ENCODE measurements at regions not wholly inside any gene's neighbourhood (a gene's known extent, or its start where the extent isn't known, plus 50 kb on each side); places are given as distances from the start of the nearest gene placed in this dataset.
"Not testable (repeated sequence)": the region's sequence is repeated elsewhere in the genome, so short reads cannot be mapped to it uniquely, and the experiment has no call there.

DNA sequence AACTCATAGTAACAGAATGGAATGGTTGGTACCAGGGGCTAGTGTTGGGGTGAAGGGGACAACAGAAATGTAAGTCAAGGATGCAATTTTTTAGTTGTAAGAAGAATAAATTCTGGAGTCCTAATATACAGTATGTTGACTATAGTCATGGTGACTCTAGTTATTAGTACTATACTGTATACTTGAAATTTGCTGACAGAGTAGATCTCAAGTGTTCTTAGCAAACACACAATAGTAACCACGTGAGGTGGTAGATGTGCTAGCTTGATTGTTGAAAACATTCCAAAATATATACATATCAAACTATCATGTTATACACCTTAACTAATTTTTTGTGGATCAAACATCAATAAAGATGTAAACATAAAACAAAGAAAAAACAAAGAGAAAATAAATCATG, 1345.1 kb upstream of the PCDH20 start:
- H3K9me3 ChIP-seq (ENCODE audit: low read depth, low read length): peaks cover 3% of the 10 kb centered on the region; the same call in 1 of the 2 replicates
- no peak overlapping the region for H3K4me3 ChIP-seq
- TF ChIP-seq FOXP2 (optimal IDR thresholded peaks at IDR 0.05; ENCODE audit: control extremely low read depth, extremely low read length, insufficient read depth) (no peak), EZH2 (IDR thresholded peaks at IDR 0.05) (no peak), POLR2AphosphoS5 (IDR thresholded peaks at IDR 0.05; ENCODE audit: borderline replicate concordance, low read depth, low read length) (no peak)
- no peak for DNase-seq (ENCODE audit: low read depth, low spot score)
- H3K27ac ChIP-seq: no peak overlapping the region
- no peak overlapping the region for H3K9ac ChIP-seq (ENCODE audit: insufficient read length)
- H3K36me3 ChIP-seq (ENCODE audit: insufficient read depth, low read length): no peaks in the 10 kb centered on the region

DNA sequence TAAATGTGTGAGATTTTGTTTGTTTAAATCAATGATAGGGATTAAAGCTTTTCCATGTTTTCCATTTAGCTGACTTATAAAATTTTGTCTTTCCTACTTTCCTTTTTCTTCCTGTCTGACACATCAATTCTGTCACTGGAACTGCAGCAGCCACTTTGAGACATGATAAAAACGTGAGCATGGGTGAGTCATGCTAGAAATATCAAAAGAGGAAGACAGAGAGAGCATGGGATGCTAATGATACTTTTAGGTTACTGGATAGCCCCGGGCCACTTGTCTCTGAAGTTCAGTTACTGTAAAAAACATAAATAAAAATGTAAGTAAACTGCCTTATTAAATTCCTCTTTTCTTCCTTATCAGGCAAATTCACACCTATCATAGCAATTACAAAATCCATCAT, 1332.0 kb upstream of the PCDH20 start:
- Histone ChIP-seq H3K9me3 (ENCODE audit: low read depth, low read length) (no peaks in the 10 kb centered on the region), H3K9ac (ENCODE audit: insufficient read length) (no peak overlapping the region), H3K4me3 (no peak overlapping the region), H3K36me3 (ENCODE audit: insufficient read depth, low read length) (no peaks in the 10 kb centered on the region), H3K27ac (peak overlapping the region; percentile 48; the same call in 1 of the 2 replicates)
- DNase-seq (ENCODE audit: low read depth, low spot score): peak; percentile 71
- TF ChIP-seq FOXP2 (optimal IDR thresholded peaks at IDR 0.05; ENCODE audit: control extremely low read depth, extremely low read length, insufficient read depth) (no peak), EZH2 (IDR thresholded peaks at IDR 0.05) (no peak), POLR2AphosphoS5 (IDR thresholded peaks at IDR 0.05; ENCODE audit: borderline replicate concordance, low read depth, low read length) (no peak)

DNA sequence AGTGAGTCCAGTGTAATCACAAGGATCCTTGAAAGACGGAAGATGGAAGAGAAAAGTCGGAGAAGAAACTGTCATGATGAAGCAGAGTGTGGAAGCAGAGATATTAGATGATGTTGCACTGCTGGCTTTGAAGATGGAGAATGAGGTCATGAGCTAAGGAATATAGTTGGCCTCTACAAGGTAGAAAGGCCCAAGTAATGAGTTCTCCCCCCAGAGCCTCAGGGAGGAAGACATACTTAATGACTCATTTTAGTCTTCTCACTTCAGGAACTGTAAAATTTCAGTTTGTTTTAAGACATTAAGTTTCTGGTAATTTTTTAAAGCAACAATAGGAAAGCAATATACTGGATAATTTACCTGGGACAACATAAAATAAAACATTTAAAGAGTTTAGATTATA, 1331.5 kb upstream of the PCDH20 start:
- no peaks in the 10 kb centered on the region for H3K9me3 ChIP-seq (ENCODE audit: low read depth, low read length)
- H3K27ac ChIP-seq: no peak overlapping the region; the same call in 1 of the 2 replicates
- DNase-seq (ENCODE audit: low read depth, low spot score): no peak
- no peak overlapping the region for H3K4me3 ChIP-seq
- H3K36me3 ChIP-seq (ENCODE audit: insufficient read depth, low read length): no peaks in the 10 kb centered on the region
- TF ChIP-seq FOXP2 (optimal IDR thresholded peaks at IDR 0.05; ENCODE audit: control extremely low read depth, extremely low read length, insufficient read depth) (no peak), POLR2AphosphoS5 (IDR thresholded peaks at IDR 0.05; ENCODE audit: borderline replicate concordance, low read depth, low read length) (no peak), EZH2 (IDR thresholded peaks at IDR 0.05) (no peak)
- H3K9ac ChIP-seq (ENCODE audit: insufficient read length): no peak overlapping the region

DNA sequence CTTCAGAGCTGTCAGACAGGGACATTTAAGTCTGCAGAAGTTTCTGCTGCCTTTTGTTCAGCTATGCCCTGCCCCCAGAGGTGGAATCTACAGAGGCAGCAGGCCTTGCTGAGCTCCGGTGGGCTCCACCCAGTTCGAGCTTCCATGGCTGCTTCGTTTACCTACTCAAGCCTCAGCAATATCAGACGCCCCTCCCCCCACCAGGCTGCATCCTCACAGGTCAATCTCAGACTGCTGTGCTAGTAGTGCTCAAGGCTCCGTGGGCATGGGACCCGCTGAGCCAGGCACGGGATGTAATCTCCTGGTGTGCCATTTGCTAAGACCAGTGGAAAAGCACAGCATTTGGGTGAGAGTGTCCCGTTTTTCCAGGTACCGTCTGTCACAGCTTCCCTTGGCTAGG, 1314.1 kb upstream of the PCDH20 start:
- DNase-seq (ENCODE audit: low read depth, low spot score); H3K9ac ChIP-seq (ENCODE audit: insufficient read length); H3K9me3 ChIP-seq (ENCODE audit: low read depth, low read length); H3K27ac ChIP-seq; H3K4me3 ChIP-seq; H3K36me3 ChIP-seq (ENCODE audit: insufficient read depth, low read length): not testable (repeated sequence)

DNA sequence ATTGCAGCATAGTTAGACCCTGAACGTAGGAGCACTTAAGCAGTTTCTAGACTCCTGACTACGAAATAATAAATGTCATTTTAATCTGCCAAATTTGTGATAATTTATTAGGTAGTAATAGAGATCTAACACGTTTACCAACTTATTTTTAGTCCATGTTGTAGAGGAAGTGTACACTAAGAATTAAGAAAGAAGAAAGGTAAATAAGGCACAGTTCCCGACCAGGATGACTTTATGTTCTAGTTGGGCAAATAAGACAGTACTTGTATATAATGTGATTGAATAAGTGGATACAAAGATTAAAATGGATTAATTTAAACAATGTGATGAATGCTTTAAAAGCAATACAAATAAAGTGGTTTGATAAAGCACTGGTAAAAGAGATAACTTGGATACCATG, 1306.2 kb upstream of the PCDH20 start:
- DNase-seq (ENCODE audit: low read depth, low spot score): no peak
- H3K36me3 ChIP-seq (ENCODE audit: insufficient read depth, low read length): no peaks in the 10 kb centered on the region
- no peak overlapping the region for H3K4me3 ChIP-seq
- H3K9me3 ChIP-seq (ENCODE audit: low read depth, low read length): no peaks in the 10 kb centered on the region
- no peak overlapping the region for H3K27ac ChIP-seq
- H3K9ac ChIP-seq (ENCODE audit: insufficient read length): no peak overlapping the region
- TF ChIP-seq POLR2AphosphoS5 (IDR thresholded peaks at IDR 0.05; ENCODE audit: borderline replicate concordance, low read depth, low read length) (no peak), EZH2 (IDR thresholded peaks at IDR 0.05) (no peak), FOXP2 (optimal IDR thresholded peaks at IDR 0.05; ENCODE audit: control extremely low read depth, extremely low read length, insufficient read depth) (no peak)

DNA sequence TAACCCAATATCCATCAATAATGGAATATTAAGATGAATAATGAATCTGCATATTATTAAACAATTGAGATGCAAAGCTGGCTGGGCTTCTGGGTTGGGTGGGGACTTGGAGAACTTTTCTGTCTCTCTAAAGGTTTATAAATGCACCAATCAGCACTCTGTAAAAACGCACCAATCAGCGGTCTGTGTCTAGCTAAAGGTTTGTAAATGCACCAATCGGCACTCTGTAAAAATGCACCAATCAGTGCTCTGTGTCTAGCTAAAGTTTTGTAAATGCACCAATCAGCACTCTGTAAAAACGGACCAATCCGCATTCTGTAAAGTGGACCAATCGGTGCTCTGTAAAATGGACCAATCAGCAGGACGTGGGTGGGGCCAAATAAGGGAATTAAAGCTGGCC, 1296.3 kb upstream of the PCDH20 start:
- not testable (repeated sequence) for H3K9ac ChIP-seq (ENCODE audit: insufficient read length); H3K9me3 ChIP-seq (ENCODE audit: low read depth, low read length); H3K36me3 ChIP-seq (ENCODE audit: insufficient read depth, low read length); H3K4me3 ChIP-seq; H3K27ac ChIP-seq; DNase-seq (ENCODE audit: low read depth, low spot score)

DNA sequence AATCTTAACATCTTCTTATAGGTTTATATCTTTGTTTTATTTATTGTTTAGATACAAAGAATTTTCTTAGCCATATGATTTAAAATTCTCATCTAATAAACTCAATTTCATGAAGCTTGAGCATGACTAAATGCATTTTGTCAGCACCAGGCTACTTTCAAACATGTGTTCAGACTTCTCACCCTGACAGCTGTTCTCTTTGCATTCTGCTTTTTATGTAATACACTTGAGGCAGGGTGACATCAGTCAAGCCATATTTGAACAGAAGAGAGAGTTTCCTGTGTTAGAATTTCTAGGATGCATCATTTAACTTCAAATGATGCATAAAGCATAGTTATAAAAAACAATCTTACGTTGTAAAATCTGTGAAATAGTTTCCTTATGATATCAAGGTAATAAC, 1295.1 kb upstream of the PCDH20 start:
- DNase-seq (ENCODE audit: low read depth, low spot score): no peak
- Histone ChIP-seq H3K4me3 (no peak overlapping the region), H3K9me3 (ENCODE audit: low read depth, low read length) (0 out of 2 replicates have a peak, but pooled peaks cover 5% of the 10 kb centered on the region), H3K27ac (no peak overlapping the region), H3K36me3 (ENCODE audit: insufficient read depth, low read length) (no peaks in the 10 kb centered on the region), H3K9ac (ENCODE audit: insufficient read length) (no peak overlapping the region)
- no peak for TF ChIP-seq POLR2AphosphoS5 (IDR thresholded peaks at IDR 0.05; ENCODE audit: borderline replicate concordance, low read depth, low read length)

DNA sequence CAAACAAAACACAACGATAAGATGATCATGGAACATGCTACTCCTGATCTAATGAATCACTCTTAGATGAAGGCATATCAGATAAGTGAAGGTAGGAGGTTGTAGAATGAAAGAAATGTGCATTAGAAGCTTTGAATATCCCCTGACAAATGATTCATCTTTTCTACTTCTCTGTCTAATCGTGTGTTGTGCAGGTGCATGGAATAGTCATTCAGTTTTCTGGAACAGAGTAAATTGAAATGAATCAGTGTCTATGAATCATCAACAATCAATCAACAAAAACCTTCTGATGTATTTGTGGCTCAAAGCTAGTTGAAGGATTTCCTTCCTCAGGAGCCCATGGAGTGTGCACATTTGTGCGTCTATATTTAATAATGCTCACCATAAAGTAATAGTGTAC, 1290.4 kb upstream of the PCDH20 start:
- Histone ChIP-seq H3K4me3 (no peak overlapping the region), H3K36me3 (ENCODE audit: insufficient read depth, low read length) (no peaks in the 10 kb centered on the region), H3K9ac (ENCODE audit: insufficient read length) (no peak overlapping the region), H3K27ac (no peak overlapping the region), H3K9me3 (ENCODE audit: low read depth, low read length) (0 out of 2 replicates have a peak, but pooled peaks cover 5% of the 10 kb centered on the region)
- DNase-seq (ENCODE audit: low read depth, low spot score): no peak
- TF ChIP-seq FOXP2 (optimal IDR thresholded peaks at IDR 0.05; ENCODE audit: control extremely low read depth, extremely low read length, insufficient read depth) (no peak), POLR2AphosphoS5 (IDR thresholded peaks at IDR 0.05; ENCODE audit: borderline replicate concordance, low read depth, low read length) (no peak), EZH2 (IDR thresholded peaks at IDR 0.05) (no peak)

DNA sequence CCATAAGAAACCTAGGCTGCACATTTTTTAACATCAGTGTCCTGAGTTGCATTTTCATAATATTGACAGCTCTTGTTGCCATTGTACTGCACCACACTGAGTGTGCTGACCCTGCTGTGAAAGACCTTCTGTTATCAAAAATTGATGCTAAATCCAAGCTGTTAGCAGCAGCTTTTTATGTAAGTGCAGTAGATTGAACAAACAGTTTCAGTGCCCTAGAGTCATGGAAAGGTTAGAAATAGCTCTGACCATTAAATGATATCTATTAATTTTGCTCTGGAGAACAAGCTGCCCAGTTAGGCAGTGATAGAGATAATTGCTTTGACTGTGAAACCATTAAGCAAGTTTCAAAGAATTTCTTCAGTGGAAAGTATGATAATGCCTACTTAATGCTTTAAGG, 1289.2 kb upstream of the PCDH20 start:
- TF ChIP-seq EZH2 (IDR thresholded peaks at IDR 0.05) (no peak), FOXP2 (optimal IDR thresholded peaks at IDR 0.05; ENCODE audit: control extremely low read depth, extremely low read length, insufficient read depth) (no peak), POLR2AphosphoS5 (IDR thresholded peaks at IDR 0.05; ENCODE audit: borderline replicate concordance, low read depth, low read length) (no peak)
- H3K9ac ChIP-seq (ENCODE audit: insufficient read length): no peak overlapping the region
- H3K36me3 ChIP-seq (ENCODE audit: insufficient read depth, low read length): no peaks in the 10 kb centered on the region
- H3K27ac ChIP-seq: no peak overlapping the region
- H3K4me3 ChIP-seq: no peak overlapping the region
- no peak for DNase-seq (ENCODE audit: low read depth, low spot score)
- H3K9me3 ChIP-seq (ENCODE audit: low read depth, low read length): 0 out of 2 replicates have a peak, but pooled peaks cover 5% of the 10 kb centered on the region
